B cell (primary cell): ENCODE measurements at regions not wholly inside any gene's neighbourhood (a gene's known extent, or its start where the extent isn't known, plus 50 kb on each side); places are given as distances from the start of the nearest gene placed in this dataset.

Experiments
- ATAC-seq: fragments of 200-7000 bp; cut with Tn5 transposase; one replicate; pipeline ENCODE4 v1.10.0; 2021; ENCODE audit warnings: low read depth, mild to moderate bottlenecking, moderate number of reproducible peaks, moderate library complexity
- CTCF ChIA-PET: fragments of 350-600 bp; sonication (Branson Sonifier 250); formaldehyde crosslinking; loops from one replicate; lab custom pipeline; 2021; ENCODE audit warnings: antibody characterized with exemption, inconsistent platforms; lab: Charles Lee
- POLR2A ChIA-PET: fragments of 350-600 bp; sonication (Branson Sonifier 250); formaldehyde crosslinking; loops from one replicate; lab custom pipeline; 2021; ENCODE audit warnings: antibody characterized with exemption; lab: Charles Lee
- DNase-seq: peaks from one replicate; pipeline ENCODE4 v3.0.0; 2013
- H2AFZ ChIP-seq: 2 replicates; pipeline ENCODE4 v1.6.1; 2012; ENCODE audit warnings: mild to moderate bottlenecking, low read depth, low read length; ENCODE audit not compliant: insufficient read depth, poor library complexity, severe bottlenecking
- H3K27ac ChIP-seq, 2 donors: 1 replicate in 1 of 2; 2 replicates in 1 of 2; pipeline ENCODE4 v1.5.1; 2012 to 2013; ENCODE audit warnings: low read length in 2 of 2, mild to moderate bottlenecking in 2 of 2, moderate library complexity in 1 of 2
- H3K27me3 ChIP-seq, 4 experiments: fragments of 200-600 bp in 1 of 4; sonication (generic) in 1 of 4; replicated peaks in 1 of 4; 1 replicate in 2 of 4; 2 replicates in 2 of 4; pipeline versions ENCODE4 v1.6.1 to v1.7.0; 2013 to 2016; ENCODE audit warnings: low read length in 3 of 4, mild to moderate bottlenecking in 2 of 4, mixed read lengths in 1 of 4, moderate library complexity in 1 of 4; ENCODE audit not compliant: insufficient read depth in 4 of 4, control insufficient read depth in 3 of 4; ENCODE audit errors: control extremely low read depth in 1 of 4
- H3K36me3 ChIP-seq, 2 experiments: replicated peaks in 1 of 2; 1 replicate in 1 of 2; 2 replicates in 1 of 2; pipeline versions ENCODE4 v1.6.1 to v1.7.1; 2013; ENCODE audit warnings: low read length in 1 of 2; ENCODE audit not compliant: insufficient read depth in 2 of 2, control insufficient read depth in 1 of 2; ENCODE audit errors: control extremely low read depth in 1 of 2, extremely low read depth in 1 of 2
- H3K4me1 ChIP-seq, 2 donors: fragments of 200-600 bp in 1 of 2; sonication (generic) in 1 of 2; 1 replicate in 1 of 2; 2 replicates in 1 of 2; pipeline versions ENCODE4 v1.5.1 to v1.6.1; 2013 to 2017; ENCODE audit warnings: low read length in 2 of 2; ENCODE audit not compliant: control insufficient read depth in 2 of 2, insufficient read depth in 2 of 2
- H3K4me2 ChIP-seq: replicated peaks from 2 replicates; pipeline ENCODE3; 2012; ENCODE audit warnings: mild to moderate bottlenecking, low read depth, low read length; ENCODE audit not compliant: poor library complexity, severe bottlenecking
- H3K4me3 ChIP-seq, 5 experiments: fragments of 200-600 bp in 1 of 5; sonication (generic) in 1 of 5; 1 replicate in 3 of 5; 2 replicates in 2 of 5; pipeline versions ENCODE4 v1.5.1 to v1.7.0; 2011 to 2016; ENCODE audit warnings: low read length in 4 of 5, mild to moderate bottlenecking in 4 of 5, low read depth in 2 of 5, control low read depth in 1 of 5, moderate library complexity in 1 of 5; ENCODE audit not compliant: insufficient read depth in 1 of 5; ENCODE audit errors: control extremely low read depth in 1 of 5, extremely low read depth in 1 of 5
- H3K79me2 ChIP-seq: fragments of 200-600 bp; sonication (generic); one replicate; pipeline ENCODE4 v1.6.0; 2016; ENCODE audit warnings: low read length; ENCODE audit not compliant: control insufficient read depth, insufficient read depth
- H3K9ac ChIP-seq: fragments of 200-600 bp; sonication (generic); 2 replicates; pipeline ENCODE4 v1.6.1; 2017; ENCODE audit warnings: mild to moderate bottlenecking, low read length, moderate library complexity
- H3K9me3 ChIP-seq, 3 donors: one replicate each; pipeline versions ENCODE4 v1.6.1 to v1.7.1; 2013; ENCODE audit warnings: low read length in 2 of 3; ENCODE audit not compliant: control insufficient read depth in 2 of 3, insufficient read depth in 1 of 3; ENCODE audit errors: control extremely low read depth in 1 of 3
- H4K20me1 ChIP-seq: 2 replicates; pipeline ENCODE4 v1.6.0; 2012; ENCODE audit warnings: mild to moderate bottlenecking, low read length; ENCODE audit not compliant: insufficient read depth, control insufficient read depth, poor library complexity, severe bottlenecking
- H3K27ac Mint-ChIP-seq: one replicate; pipeline ENCODE4 v1.8.0; 2021; ENCODE audit warnings: mixed read lengths
- H3K27me3 Mint-ChIP-seq: one replicate; pipeline ENCODE4 v1.8.0; 2021; ENCODE audit warnings: mixed read lengths
- H3K4me1 Mint-ChIP-seq: one replicate; pipeline ENCODE4 v1.8.0; 2021; ENCODE audit warnings: mixed read lengths
- H3K4me3 Mint-ChIP-seq: one replicate; pipeline ENCODE4 v1.8.0; 2021; ENCODE audit warnings: mixed read lengths
- H3K9me3 Mint-ChIP-seq: one replicate; pipeline ENCODE4 v1.8.0; 2022; ENCODE audit warnings: mixed read lengths; ENCODE audit not compliant: insufficient read depth
- CTCF ChIP-seq: fragments of 200-600 bp; IDR thresholded peaks from one replicate; pipeline ENCODE4 v1.8.0; 2022; ENCODE audit warnings: antibody characterized with exemption, mild to moderate bottlenecking
- EZH2 ChIP-seq: IDR thresholded peaks from 2 replicates; pipeline ENCODE4 v1.6.1; 2012; ENCODE audit warnings: borderline replicate concordance, low read depth, mild to moderate bottlenecking, moderate library complexity, low read length; ENCODE audit not compliant: insufficient read depth, poor library complexity, severe bottlenecking
- WGBS: methylation state at CpG from one replicate; pipeline ENCODE4 v1.1.5; 2013; ENCODE audit warnings: missing lambda C conversion rate; ENCODE audit not compliant: insufficient coverage; 5-methylcytosine and 5-hydroxymethylcytosine counted together
- intact Hi-C: fragments of 100-400 bp; cut with micrococcal nuclease; formaldehyde crosslinking; loops from one replicate; pipeline ENCODE4 v1.10.0; 2022

DNA sequence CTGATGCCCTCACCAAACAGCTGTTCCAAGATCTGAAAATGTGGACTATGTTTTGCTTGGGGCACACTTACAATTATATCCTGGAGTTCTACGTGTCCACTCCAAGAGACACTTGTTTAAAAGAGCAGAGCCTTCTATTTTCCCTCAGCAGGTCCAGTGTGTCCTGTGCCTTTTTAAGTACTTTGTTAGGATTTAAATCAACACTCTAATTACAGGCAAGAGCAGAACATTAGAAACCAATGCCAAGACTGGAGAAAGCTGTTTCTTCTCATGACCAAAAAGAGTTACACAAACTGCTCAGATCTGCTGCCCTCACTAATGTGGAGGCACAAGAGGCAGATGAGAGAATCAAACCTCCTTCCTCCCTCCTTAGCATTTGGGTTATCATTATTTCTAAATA, 452.9 kb downstream of the LMO4 start:
- no peaks in the 10 kb centered on the region for H3K79me2 ChIP-seq
- H3K9ac ChIP-seq = no peak overlapping the region
- TF ChIP-seq EZH2 (no peak), CTCF (no peak)
- POLR2A ChIA-PET = no interaction called here
- H3K4me3 ChIP-seq = no peak overlapping the region
- no peaks in the 10 kb centered on the region for H3K36me3 ChIP-seq
- DNase-seq = no peak
- no peak overlapping the region for H2AFZ ChIP-seq
- Mint-ChIP-seq H3K9me3 (no peaks in the 10 kb centered on the region), H3K4me1 (no peaks in the 10 kb centered on the region), H3K27me3 (no peaks in the 10 kb centered on the region), H3K4me3 (no peak overlapping the region), H3K27ac (no peak overlapping the region)
- no peaks in the 10 kb centered on the region for H3K27me3 ChIP-seq
- H3K27ac ChIP-seq = no peak overlapping the region
- H3K4me2 ChIP-seq = no peak overlapping the region
- no peaks in the 10 kb centered on the region for H4K20me1 ChIP-seq
- H3K9me3 ChIP-seq = no peaks in the 10 kb centered on the region
- H3K4me1 ChIP-seq = no peaks in the 10 kb centered on the region
- CTCF ChIA-PET = no interaction called here
- ATAC-seq = no peak
- intact Hi-C loops = no loop called here
- no CpG with 5 or more reads among the region's 1 CpG for WGBS

GRCh38 chr1:87783315-87783714, 454.6 kb downstream of the LMO4 start:
- Histone ChIP-seq H3K4me2 (no peak overlapping the region), H2AFZ (no peak overlapping the region), H4K20me1 (no peaks in the 10 kb centered on the region), H3K27ac (no peak overlapping the region), H3K4me3 (no peak overlapping the region), H3K9ac (no peak overlapping the region), H3K79me2 (no peaks in the 10 kb centered on the region), H3K9me3 (no peaks in the 10 kb centered on the region), H3K27me3 (no peaks in the 10 kb centered on the region), H3K4me1 (no peaks in the 10 kb centered on the region), H3K36me3 (no peaks in the 10 kb centered on the region)
- H3K9me3 Mint-ChIP-seq = no peaks in the 10 kb centered on the region
- no peaks in the 10 kb centered on the region for H3K4me1 Mint-ChIP-seq
- H3K27me3 Mint-ChIP-seq = no peaks in the 10 kb centered on the region
- ATAC-seq = no peak
- H3K4me3 Mint-ChIP-seq = no peak overlapping the region
- H3K27ac Mint-ChIP-seq = no peak overlapping the region
- CTCF ChIA-PET = no interaction called here
- POLR2A ChIA-PET = no interaction called here
- no peak for DNase-seq
- intact Hi-C loops = no loop called here
- TF ChIP-seq EZH2 = no peak
- no peak for TF ChIP-seq CTCF
- WGBS = no CpG with 5 or more reads among the region's 2 CpGs
